Osteoblast (primary cell): ENCODE measurements at regions not wholly inside any gene's neighbourhood (a gene's known extent, or its start where the extent isn't known, plus 50 kb on each side); places are given as distances from the start of the nearest gene placed in this dataset.
"Not testable (repeated sequence)": the region's sequence is repeated elsewhere in the genome, so short reads cannot be mapped to it uniquely, and the experiment has no call there.

ENCODE experiments used
- DNase-seq: peaks from one replicate; pipeline ENCODE4 v3.0.0; 2011; ENCODE audit warnings: low spot score, mixed read lengths; ENCODE audit not compliant: insufficient read length; ENCODE audit errors: missing footprints
- H2AFZ ChIP-seq: 2 replicates; pipeline ENCODE4 v1.6.0; 2011; ENCODE audit warnings: mild to moderate bottlenecking, low read length
- H3K27ac ChIP-seq: 2 replicates; pipeline ENCODE4 v1.5.1; 2011; ENCODE audit warnings: mild to moderate bottlenecking, low read depth, low read length, moderate library complexity
- H3K27me3 ChIP-seq: 2 replicates; pipeline ENCODE4 v1.6.0; 2012; ENCODE audit warnings: mild to moderate bottlenecking, control low read depth, inconsistent platforms, low read length, moderate library complexity; ENCODE audit not compliant: insufficient read depth
- H3K36me3 ChIP-seq: 2 replicates; pipeline ENCODE4 v1.5.1; 2011; ENCODE audit warnings: mild to moderate bottlenecking, low read length, control low read depth, moderate library complexity; ENCODE audit not compliant: insufficient read depth
- H3K4me1 ChIP-seq: 2 replicates; pipeline ENCODE4 v1.5.1; 2011; ENCODE audit warnings: mild to moderate bottlenecking, low read length, control low read depth, moderate library complexity; ENCODE audit not compliant: insufficient read depth
- H3K4me2 ChIP-seq: 2 replicates; pipeline ENCODE4 v1.6.0; 2011; ENCODE audit warnings: mild to moderate bottlenecking, low read length; ENCODE audit not compliant: insufficient read depth
- H3K4me3 ChIP-seq: fragments of 200-600 bp; sonication (generic); 3 replicates; pipeline ENCODE4 v1.5.1; 2012; ENCODE audit warnings: mild to moderate bottlenecking, low read length, inconsistent platforms; ENCODE audit not compliant: insufficient read depth
- H3K79me2 ChIP-seq: 2 replicates; pipeline ENCODE4 v1.6.0; 2012; ENCODE audit warnings: mild to moderate bottlenecking, low read length, control low read depth, inconsistent platforms; ENCODE audit not compliant: insufficient read depth
- H3K9me3 ChIP-seq: 2 replicates; pipeline ENCODE4 v1.5.1; 2011; ENCODE audit warnings: low read depth, low read length, control low read depth
- H4K20me1 ChIP-seq: 2 replicates; pipeline ENCODE4 v1.6.0; 2012; ENCODE audit warnings: mild to moderate bottlenecking, low read length, control low read depth; ENCODE audit not compliant: insufficient read depth
- TF ChIP-seq, protein P1 (sequence below): IDR thresholded peaks from 2 replicates; pipeline ENCODE4 v1.5.1; 2011; ENCODE audit warnings: mild to moderate bottlenecking, low read depth, low read length, moderate library complexity; ENCODE audit errors: extremely low read depth

DNA sequence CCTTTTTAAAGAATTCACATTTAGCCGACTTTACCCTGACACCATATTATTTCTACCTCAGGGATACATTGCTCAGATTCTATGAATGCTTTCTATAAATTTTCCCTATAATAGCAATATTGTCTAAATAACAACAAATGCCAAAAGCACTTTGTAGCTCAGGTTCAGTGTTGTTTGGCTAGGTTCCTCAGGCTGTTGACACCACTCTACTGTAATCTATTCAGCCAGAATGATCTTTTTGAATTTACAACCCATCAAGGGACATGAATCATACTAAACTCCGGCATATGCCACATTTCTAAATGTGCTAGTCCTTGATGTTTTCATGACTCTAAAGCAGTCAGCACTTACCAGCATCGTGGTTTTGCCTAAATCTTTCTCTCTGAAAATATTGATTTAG, 641.5 kb upstream of the CDH10 start:
- no peak overlapping the region for H2AFZ ChIP-seq
- no peak for DNase-seq
- H3K9me3 ChIP-seq = peaks cover 2% of the 10 kb centered on the region
- TF ChIP-seq, protein P1, sequence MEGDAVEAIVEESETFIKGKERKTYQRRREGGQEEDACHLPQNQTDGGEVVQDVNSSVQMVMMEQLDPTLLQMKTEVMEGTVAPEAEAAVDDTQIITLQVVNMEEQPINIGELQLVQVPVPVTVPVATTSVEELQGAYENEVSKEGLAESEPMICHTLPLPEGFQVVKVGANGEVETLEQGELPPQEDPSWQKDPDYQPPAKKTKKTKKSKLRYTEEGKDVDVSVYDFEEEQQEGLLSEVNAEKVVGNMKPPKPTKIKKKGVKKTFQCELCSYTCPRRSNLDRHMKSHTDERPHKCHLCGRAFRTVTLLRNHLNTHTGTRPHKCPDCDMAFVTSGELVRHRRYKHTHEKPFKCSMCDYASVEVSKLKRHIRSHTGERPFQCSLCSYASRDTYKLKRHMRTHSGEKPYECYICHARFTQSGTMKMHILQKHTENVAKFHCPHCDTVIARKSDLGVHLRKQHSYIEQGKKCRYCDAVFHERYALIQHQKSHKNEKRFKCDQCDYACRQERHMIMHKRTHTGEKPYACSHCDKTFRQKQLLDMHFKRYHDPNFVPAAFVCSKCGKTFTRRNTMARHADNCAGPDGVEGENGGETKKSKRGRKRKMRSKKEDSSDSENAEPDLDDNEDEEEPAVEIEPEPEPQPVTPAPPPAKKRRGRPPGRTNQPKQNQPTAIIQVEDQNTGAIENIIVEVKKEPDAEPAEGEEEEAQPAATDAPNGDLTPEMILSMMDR = no peak
- H3K27ac ChIP-seq = no peak overlapping the region
- no peaks in the 10 kb centered on the region for H4K20me1 ChIP-seq
- H3K79me2 ChIP-seq = no peaks in the 10 kb centered on the region
- H3K4me1 ChIP-seq = no peaks in the 10 kb centered on the region
- no peaks in the 10 kb centered on the region for H3K36me3 ChIP-seq
- H3K4me3 ChIP-seq = no peak overlapping the region
- no peaks in the 10 kb centered on the region for H3K27me3 ChIP-seq
- no peak overlapping the region for H3K4me2 ChIP-seq

DNA sequence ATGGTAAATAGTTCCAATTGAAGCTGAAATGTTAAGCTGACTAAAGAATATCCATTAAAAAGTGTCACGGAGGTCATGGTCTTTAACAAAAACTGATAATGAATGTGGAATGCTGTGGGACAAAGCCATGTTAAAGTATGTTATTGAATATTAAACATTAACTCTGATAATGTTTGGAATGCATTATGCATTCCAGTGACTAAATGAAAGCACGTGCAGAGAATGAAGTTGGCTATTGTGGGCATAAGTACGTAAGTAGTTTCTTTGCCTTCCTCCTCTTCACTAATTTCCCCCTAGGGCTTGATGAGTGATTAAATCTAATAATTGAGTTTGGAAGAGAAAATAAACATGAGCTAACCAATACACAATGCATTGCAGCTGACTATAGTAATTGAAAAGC, 640.4 kb upstream of the CDH10 start:
- no peaks in the 10 kb centered on the region for H3K27me3 ChIP-seq
- no peaks in the 10 kb centered on the region for H3K4me1 ChIP-seq
- peaks cover 2% of the 10 kb centered on the region for H3K9me3 ChIP-seq
- no peak overlapping the region for H2AFZ ChIP-seq
- H3K79me2 ChIP-seq = no peaks in the 10 kb centered on the region
- H4K20me1 ChIP-seq = no peaks in the 10 kb centered on the region
- H3K36me3 ChIP-seq = no peaks in the 10 kb centered on the region
- no peak for DNase-seq
- H3K4me2 ChIP-seq = no peak overlapping the region
- H3K27ac ChIP-seq = no peak overlapping the region
- H3K4me3 ChIP-seq = no peak overlapping the region
- TF ChIP-seq, protein P1 = no peak

DNA sequence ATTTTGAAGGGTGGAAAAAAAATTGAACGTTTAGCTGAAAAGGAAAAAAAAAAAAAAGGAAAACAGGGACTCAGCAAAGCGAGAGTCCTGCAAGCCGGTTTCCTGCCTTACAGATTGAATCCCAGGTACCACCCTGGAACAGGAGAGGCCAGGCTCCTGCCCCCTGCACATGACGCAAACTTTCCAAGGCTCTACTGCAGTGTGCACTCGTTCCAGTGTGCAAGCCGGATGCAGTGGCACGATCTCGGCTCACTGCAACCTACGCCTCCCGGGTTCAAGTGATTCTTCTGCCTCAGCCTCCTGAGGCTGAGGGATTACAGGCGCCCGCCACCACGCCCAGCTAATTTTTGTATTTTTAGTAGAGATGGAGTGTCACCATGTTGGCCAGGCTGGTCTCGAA, 618.7 kb upstream of the CDH10 start:
- H3K27me3 ChIP-seq, H3K4me1 ChIP-seq, H3K27ac ChIP-seq, H3K4me2 ChIP-seq, H3K4me3 ChIP-seq, DNase-seq, H3K36me3 ChIP-seq, H4K20me1 ChIP-seq, H2AFZ ChIP-seq, H3K9me3 ChIP-seq, H3K79me2 ChIP-seq: not testable (repeated sequence)

DNA sequence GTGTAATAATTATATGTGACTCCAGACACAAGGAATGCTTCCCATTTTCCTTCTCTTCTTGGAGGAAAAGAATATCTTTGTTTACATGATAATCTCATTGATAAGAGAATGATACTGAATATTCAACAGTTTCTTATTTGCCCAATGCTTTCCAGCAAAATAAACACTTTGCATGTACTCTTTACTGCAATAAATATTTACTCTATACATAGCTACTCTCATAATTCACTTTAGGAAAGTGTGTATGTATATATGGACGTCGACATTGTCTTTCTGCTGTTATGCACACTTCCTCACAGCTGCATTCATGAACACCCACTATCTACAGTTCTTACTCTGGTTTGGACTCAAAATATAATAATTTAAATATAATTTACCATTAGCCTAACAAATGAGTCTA, 617.4 kb upstream of the CDH10 start:
- no peaks in the 10 kb centered on the region for H3K4me1 ChIP-seq
- TF ChIP-seq, protein P1 = no peak
- no peak overlapping the region for H2AFZ ChIP-seq
- no peak for DNase-seq
- no peak overlapping the region for H3K4me2 ChIP-seq
- no peaks in the 10 kb centered on the region for H4K20me1 ChIP-seq
- no peaks in the 10 kb centered on the region for H3K79me2 ChIP-seq
- H3K36me3 ChIP-seq = no peaks in the 10 kb centered on the region
- H3K27ac ChIP-seq = no peak overlapping the region
- H3K4me3 ChIP-seq = no peak overlapping the region
- no peaks in the 10 kb centered on the region for H3K9me3 ChIP-seq
- H3K27me3 ChIP-seq = no peaks in the 10 kb centered on the region

DNA sequence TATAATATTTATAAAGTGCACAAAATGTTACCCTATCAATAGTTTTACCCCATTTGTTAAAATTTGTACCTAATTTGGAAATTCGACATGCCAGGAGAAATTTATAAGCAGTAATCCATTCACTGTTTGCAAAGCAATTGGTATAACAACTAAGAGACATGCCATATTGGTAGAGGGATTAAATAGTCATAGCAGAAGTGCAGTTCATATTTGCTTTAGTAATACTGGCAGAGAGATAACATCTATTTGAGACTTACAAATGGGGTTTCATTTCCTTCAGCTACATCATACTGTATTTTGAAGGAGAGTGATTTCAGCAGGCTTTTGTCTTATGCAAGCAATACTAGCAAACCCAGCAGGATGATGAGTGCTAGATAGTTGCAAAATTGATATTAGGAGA, 610.4 kb upstream of the CDH10 start:
- Histone ChIP-seq H3K4me2 (no peak overlapping the region), H3K36me3 (no peaks in the 10 kb centered on the region), H3K27ac (no peak overlapping the region), H4K20me1 (no peaks in the 10 kb centered on the region), H3K4me3 (no peak overlapping the region), H3K4me1 (no peaks in the 10 kb centered on the region), H3K79me2 (no peaks in the 10 kb centered on the region), H2AFZ (no peak overlapping the region), H3K9me3 (peaks cover 2% of the 10 kb centered on the region), H3K27me3 (no peaks in the 10 kb centered on the region)
- DNase-seq = no peak
- TF ChIP-seq, protein P1 = no peak
